NCI-H1436 (cell line): ENCODE measurements at regions not wholly inside any gene's neighbourhood (a gene's known extent, or its start where the extent isn't known, plus 50 kb on each side); places are given as distances from the start of the nearest gene placed in this dataset.
"Not testable (repeated sequence)": the region's sequence is repeated elsewhere in the genome, so short reads cannot be mapped to it uniquely, and the experiment has no call there.

Source experiments
- DNase-seq: peaks from one replicate; lab custom pipeline; 2025; lab: John Stamatoyannopoulos, UW

DNA sequence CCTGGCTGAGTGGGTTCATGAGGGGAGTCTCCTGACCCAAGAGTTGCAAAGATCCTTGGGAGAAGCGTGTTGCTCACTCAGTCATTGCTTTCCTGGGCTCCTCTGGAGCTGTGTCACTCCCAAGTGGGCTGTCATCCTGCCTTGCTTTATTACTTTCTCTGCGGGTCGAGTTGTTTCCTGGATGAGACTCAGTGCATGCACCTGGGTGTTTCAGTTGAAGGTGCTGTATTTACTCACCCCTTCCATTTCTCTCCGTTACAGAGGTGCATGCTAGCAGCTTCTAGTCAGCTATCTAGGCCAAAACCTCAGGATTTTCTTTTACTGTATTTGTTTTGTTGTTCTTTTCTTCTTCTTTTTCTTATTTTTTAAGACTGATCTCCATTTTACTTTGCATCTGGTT, 785.5 kb upstream of the EDIL3 start:
- no peak for DNase-seq

DNA sequence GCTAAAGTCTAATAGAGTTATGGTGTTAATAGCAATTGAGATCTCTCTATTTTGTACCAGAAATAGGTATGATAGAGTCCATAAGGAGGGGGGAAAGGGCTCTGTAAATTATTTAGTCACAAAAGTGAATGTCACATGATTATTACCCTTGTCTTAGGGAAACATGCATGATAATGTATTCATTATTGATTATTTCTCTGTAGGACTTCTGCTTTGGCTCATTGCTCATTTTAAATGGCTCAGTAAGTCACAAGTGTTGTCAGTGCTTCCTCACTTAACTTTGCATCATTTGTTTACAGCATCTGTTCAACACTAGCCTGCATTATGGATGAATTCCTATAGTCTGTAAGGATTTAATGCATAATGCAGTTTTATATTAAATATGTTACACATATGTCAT, 788.8 kb upstream of the EDIL3 start:
- DNase-seq, result no peak

DNA sequence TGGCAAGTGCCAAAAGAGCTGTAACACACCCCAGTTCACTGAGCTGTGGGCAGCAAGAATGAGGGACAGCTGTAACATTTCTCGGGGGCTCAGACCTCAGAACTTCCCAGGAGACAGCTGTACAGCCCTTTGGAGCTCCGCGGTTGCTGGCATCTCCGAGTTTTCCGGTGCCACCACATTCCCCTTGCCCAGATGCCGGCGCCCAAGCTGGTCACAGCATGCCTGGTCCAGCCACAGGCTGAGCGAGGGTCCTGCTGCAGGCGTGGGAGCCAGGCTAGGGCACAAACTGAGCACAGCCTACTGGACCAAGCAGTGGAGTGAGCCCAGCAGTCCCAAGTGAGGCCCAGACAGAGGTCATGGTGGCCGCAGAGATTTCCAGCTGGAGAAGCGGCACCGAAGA, 797.7 kb upstream of the EDIL3 start:
- DNase-seq, result no peak

DNA sequence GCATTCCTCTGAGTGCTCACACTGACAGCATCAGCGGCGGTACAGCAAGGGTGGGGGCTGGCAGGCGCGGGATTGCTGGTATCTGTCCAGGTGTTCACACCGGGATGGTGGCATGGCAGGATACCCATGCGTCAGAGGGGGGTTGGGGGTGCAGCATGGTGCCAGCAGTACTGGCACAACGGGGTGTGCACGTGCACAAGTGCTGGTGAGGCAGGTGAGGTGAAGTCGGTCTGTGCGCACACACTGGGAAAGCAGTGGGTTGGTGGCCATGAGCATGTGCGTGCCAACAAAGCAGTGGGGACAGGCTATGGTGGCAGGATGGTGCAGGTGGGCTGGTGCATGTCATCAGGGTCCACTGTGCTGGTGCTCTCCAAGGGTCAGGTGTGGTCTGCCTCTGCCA, 819.6 kb upstream of the EDIL3 start:
- DNase-seq, result no peak

DNA sequence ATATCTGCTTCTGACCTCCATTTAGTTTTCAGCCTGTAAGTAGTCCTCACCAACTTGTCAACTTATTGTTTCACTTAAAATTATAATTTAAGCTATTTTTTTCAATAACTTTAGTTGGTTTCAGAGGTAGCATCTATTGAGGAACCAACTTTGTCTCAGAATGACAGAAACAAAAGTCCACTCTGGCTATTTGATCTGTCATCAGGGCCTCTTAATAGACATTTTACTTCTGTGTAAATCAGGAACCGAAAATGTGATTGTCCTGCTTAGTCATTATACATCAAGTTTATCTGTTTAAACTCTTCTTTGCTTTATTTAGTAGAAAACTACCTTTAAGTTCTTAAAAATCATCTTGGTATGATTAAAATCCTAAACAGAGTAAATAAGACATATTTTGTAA, 820.8 kb upstream of the EDIL3 start:
- DNase-seq, result no peak

DNA sequence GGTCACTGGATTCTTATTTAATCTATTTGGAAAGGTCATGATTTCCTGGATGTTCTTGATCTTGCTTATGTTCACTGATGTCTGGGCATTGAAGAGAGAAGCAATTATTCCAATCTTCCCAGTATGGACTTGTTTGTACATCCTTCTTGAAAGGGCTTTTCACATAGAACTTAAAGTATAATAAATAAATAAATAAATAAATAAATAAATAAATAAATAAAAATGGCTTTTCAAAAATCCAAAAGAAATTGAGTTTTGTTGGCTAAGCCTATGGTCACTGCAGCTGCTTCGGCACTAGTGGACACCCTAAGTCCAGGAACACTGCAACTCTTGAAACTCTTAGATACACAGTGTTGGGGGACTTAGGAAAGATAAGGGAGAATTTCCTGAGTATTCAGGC, 840.7 kb upstream of the EDIL3 start:
- DNase-seq, result no peak

DNA sequence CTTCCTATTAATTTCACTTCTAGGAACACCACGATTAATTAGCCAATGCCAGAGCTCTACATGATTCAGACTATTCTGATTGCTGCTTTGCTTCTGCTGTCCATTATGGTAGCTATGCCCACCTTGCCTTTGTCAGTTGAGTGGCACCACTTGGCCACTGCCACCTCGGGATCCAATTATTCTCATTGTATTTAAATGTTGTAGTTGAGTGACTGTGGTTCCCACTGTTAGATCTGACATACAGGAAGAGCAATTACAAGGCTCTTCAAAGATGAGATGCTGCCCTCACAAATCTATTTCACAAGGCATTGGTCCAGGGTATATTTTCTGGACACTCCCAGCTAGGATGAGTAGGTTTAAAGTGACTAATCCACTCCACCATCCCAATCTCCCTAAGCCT, 864.5 kb upstream of the EDIL3 start:
- DNase-seq, result no peak

DNA sequence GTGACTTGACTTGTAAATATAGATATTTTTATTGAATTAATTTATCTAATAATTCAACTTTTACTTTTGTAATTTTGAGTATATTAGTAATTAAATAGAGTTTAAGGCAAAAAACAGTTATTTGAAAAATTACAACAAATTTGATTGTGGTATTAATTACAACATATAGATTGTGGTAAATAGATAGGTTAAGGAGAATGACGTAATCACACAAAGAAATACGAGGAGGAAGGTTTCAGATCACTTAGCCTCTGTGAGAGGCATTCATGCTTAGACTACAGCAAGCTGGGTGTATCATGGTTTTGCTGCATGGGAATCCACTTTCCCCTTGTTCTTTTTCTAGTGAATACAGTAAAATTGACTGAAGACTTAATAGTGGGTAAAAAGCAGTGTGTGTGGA, 878.4 kb upstream of the EDIL3 start:
- DNase-seq, result no peak

DNA sequence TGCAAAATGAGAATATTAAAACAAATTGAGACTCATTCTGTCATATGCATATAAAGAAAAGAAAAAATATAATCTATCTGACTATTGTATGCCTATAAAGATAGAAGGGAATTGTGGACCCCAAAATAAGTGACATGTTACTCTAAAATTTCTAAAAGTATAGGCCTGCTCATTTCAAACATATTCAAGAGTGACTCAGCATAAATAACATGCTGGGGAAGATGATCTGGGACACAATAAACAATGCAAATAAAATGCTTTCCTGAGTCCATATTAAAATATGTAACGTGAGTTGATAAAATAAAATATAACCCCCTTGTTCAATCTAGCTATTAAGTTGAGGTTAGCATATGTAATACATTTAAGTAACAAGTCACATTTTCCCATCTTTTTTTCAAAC, 882.0 kb upstream of the EDIL3 start:
- no peak for DNase-seq

DNA sequence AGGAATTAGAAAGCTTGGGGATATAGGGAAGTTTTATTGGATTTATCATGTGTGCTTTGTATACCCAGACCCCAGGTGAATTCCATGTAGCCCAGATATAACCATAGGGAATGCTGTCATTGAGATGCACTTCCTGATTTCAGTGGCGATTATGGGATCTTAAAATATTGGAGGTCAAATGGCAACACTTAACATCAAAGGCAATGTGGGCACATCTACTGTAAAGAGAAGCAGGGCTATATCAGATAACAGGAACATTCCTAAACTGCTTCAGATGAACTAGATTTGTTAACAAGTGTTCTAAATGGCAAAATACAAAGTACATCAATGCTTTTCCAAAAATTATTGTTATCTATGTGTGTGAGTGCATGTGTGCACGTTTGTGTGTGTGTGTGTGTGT, 883.5 kb upstream of the EDIL3 start:
- DNase-seq, result no peak

DNA sequence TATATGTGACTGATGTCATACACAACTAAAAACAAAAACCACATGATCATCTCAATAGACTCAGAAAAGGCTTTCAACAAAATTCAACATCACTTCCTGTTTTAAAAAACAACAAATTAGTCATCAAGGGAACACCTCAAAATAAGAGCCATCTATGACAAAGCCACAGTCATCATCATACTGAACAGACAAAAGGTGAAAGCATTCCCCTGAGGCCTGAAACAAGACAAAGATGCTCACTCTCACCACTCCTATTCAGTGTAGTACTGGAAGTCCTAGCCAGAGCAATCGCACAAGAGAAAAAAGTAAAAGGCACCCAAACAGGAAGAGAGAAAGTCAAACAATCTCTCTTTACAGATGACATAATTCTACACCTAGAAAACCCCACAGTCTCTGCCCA, 893.5 kb upstream of the EDIL3 start:
- no peak for DNase-seq

DNA sequence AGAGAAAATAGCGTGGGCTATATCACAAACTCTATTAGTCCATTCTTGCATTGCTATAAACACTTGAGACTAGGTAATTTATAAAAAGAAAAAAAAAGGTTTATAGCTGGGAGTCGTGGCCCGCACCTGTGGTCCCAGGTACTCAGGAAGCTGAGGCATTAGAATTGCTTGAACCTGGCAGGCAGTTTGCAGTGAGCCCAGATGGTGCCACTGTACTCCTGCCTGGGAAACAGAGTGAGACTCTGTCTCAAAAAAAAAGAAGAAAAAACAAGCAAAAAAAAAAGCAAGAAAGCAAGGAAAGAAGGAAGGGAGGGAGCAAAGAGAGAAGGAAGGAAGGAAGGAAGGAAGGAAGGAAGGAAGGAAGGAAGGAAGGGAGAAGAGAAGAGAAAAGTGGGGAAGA, 904.2 kb upstream of the EDIL3 start:
- DNase-seq, result no peak

DNA sequence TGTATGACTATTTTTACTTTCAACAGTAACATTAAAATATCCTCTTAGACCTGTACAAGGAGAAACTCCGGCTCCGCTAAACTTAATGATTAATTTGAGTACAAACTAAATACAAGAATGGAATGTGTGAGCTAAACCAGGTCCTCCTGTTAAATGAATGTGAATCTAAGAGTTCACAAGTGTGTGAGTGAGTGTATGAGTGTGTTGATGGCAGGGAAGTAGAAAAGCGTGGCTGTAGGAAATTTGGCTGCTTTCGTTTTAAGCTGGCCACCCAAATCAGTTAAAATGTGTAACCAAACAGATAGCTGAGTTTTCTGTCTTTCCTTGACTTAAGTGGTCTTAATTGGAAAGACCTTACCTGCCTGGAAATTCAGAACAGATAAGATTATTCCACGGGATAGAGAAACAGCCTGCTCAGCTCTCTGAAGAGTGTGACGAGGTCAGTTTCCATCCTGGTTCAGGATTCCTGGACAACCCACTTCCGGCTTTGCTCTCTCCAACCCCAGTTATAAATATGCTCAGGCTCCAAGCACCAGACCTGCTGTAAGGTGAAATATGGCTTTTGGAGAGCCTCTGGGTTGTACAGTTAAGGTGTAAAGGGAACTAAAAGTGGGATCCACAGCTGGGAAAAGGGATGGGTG, 908.6 kb upstream of the EDIL3 start:
- no peak for DNase-seq

DNA sequence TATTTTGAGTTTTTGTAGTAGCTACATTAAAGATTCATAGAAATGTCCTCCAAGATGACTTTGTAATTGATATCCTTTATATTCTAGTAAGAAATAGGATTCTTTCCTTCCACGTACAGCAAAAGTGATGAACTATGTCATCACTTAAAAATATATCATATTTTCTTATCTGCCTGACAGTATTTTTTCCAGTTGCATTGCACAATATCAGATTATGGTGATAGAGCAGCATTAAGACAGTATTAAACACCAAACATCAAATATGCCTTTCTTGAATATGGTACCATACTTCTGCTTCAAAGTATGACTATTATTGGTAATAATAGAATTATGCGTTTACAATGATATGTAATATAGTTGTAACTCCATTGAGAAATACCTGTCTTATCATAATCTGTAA, 919.8 kb upstream of the EDIL3 start:
- DNase-seq, result no peak

DNA sequence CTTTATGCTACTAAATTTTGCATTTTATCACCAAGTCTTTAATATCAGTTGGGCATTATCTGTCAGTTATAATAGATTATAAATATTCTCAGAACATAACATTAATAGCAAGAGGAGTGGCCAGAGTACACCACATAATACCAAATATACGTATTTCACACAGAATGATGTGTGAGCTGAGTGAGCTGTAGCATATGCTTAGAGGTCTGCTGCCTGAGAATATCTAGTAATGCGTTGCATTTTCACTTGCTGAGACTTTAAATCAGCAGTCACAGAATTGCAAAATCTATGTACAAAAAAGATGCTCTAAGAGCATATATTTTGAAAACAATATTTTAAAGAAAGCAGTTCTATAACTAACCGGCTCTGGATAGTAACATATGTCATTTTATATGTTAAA, 921.1 kb upstream of the EDIL3 start:
- no peak for DNase-seq

DNA sequence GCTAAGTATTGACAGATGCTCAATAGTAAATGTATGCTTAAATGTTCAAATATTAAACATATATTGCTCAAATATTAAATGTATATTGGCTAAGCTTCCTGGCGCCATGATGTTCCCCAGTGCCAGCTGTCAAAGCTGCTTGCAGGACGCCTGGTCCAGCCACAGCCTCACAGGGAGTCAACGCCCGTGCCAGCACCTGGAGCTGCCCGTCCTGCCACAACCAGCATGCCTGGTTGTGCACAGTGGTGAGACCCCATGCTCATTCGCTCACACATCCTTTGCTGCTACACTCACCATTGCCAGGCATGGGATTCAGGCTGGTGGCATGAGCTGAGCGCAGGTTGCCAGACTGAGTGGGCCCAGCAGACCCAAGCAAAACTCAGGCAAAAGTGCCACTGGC, 926.9 kb upstream of the EDIL3 start:
- DNase-seq, result no peak

DNA sequence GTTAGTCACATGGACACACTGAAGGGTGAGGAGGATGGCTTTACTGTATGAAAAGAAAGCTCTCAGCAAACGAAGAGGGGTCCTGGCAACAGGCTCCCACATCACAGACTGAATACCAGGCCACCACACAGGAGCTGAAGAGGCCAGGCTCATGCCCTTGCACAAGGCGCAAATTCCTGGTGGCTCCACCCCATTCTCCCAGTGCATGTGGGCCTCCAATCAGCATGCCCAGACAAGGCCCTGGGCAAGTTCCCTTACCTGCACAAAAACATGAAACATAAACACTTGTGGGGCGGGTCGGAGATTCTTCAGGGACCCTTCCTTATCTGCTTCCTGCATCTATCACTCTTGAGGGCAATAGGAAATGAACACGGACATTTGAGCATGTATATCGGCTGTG, 935.8 kb upstream of the EDIL3 start:
- DNase-seq, result no peak

DNA sequence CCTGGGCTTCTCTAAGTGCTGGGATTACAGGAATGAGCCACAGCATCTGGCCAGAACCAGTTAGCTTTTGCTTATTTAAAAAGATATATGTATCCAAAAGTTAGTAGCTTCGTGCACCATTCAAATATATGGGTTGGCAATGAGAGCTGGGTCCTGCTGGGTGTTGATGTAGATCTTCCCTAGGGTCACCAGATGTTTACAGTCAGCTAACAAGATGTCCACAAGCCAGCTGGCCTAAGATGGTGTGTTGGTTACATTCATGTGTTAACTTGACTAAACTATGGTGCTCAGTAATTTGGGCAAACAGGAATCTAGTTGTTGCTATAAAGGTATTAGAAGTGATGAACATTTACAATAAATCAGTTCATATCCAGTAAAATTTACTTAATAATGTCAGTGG, 948.6 kb upstream of the EDIL3 start:
- no peak for DNase-seq

DNA sequence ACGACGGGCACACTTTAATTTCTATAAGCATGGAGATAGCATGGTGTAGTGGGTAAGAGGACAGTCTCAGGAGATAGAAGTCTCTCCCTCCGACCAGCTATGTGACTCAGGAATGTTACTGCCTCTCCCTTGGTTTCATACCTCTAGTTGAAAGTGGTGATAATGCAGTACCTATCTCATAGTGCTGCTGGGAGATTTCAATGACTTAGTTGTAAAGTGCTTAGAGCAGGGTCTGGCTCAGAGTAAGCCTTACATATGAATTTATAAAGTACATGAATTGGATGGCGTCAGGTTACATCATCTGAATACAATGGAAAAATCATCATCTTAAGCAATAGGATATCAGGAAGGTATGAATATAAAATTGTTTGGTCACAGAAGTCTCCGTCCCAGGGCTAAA, 952.8 kb upstream of the EDIL3 start:
- no peak for DNase-seq

DNA sequence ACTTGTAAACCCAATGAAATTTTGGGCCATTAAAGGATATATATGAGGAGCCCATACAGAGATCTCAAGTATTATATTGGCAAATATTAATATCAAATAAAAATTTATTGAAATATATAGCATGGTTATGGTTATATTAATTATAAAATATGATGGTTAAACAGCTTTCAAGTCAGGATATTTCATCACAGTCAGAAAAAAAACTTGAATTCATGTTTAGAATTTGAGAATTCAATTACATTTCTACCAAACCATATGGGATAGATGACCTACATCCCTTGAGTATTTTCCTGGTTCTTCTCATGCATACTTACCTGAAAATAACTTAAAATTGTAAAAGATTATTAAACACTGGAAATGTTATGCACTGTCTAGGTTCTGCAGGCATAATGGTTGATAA, 956.1 kb upstream of the EDIL3 start:
- DNase-seq, result no peak

DNA sequence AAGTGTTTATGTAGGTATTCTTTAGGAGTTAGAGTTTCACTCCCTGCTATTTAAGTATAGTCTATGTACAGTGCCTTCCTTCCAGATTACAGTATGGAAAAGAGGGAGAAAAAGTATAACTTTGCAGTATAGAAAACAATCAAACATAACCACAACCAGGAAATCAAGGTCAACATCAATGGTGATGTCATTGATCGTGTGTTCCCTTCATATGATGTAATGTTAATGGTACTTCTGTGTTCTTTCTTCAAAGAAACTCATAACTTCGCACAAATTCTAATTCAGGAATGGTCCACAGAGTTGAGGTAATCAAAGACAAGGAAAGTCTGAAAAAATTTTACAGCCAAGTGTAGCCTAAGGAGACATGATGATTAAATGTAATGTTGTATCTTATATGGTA, 961.1 kb upstream of the EDIL3 start:
- DNase-seq, result no peak

DNA sequence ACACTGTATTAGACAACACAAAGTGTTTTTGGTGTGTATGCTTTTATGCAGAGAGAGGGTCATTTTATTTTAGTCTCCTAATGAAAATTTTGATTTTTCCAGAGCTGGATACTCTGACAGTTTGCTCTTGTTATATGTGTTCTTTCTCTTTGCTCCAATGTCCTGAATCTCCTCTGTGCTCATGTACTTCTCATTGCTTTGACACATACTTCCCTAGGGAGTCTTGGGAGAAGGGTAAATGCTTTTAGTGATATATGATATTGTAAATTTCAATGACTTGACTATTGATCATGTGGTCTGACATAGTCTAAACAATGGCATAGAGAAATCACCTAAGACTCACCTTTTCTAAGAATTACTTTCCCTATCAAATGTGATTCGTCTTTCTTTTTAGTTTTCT, 972.6 kb upstream of the EDIL3 start:
- DNase-seq, result no peak

DNA sequence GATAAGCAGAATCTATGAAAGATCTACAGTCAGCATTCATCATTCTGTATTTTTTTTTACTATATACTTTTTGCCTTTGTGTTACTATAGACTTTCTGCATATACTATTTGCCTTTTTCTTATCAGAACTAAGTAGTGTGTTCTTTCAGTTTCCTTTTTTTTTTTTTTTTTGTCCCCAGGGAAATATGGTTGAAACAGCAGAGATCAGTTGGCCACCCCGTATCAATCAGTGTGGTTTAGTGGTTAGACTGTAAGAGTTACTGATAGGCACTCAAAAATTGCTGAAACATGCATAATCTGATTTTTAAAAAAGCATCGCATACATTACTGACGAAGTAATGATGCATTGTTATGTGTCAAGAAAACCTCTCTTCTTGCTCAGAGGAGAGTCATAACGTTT, 990.8 kb upstream of the EDIL3 start:
- DNase-seq, result no peak

DNA sequence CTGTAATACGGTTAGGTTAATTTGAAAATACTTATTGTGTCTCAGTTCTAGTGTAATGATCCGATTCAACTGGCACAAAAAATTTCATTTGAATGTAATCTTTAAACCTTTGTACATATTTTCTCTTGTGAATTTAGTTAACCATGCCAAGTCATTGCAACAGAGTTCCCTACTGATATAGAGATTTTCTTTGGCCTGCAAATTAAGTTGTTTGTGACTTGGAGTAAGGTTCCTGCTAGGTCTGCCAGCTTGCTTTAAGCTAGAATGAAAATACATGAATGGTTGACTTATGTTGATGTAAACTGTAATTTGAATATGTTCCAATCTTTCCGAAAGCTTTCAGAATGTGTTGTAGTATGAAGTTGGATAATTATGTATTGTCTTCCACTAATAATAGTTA, 1004.1 kb upstream of the EDIL3 start:
- no peak for DNase-seq

DNA sequence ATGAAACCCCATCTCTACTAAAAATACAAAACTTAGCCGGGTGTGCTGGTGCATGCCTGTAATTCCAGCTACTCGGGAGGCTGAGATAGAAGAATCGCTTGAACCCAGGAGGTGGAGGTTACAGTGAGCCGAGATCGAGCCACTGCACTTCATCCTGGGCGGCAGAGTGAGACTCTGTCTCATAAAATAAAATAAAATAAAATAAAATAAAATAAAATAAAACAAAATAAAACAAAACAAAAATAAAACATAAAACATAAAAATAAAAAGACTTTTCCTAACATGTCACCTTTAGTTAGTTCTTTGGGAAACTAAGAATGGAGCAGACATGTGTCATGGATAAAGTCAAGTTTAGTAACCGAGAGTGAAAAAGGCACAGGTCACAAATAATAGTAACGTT, 1007.6 kb upstream of the EDIL3 start:
- not testable (repeated sequence) for DNase-seq
